ENCODE measurements at regions not wholly inside any gene's neighbourhood (a gene's known extent, or its start where the extent isn't known, plus 50 kb on each side); places are given as distances from the start of the nearest gene placed in this dataset.

DNA sequence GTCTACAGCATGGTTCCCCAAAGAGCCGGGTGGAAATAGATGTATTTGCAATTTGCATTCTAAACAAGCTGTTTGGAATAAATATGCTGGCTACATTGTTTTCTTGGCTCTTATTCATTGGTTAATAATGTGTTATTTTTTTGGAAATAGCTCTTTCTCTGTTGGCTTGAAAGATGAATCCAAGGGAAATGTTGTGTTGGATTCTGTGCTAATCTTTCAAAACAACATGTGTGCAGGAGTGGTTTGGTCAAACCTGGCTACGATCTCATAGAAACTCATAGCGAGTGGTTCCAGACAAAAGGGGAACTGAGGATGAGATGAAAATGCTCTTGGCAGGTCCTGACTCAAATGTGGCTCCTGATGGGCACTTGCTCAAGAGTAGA, 63.7 kb upstream of the CXCL14 start:
- H3K27me3 ChIP-seq = no peaks in the 10 kb centered on the region
- intact Hi-C loops (cut with DNase I) = no loop called here
- DNase-seq (ENCODE audit: extremely low spot score) = no peak

GRCh38 chr5:135641734-135642487, 63.1 kb upstream of the CXCL14 start:
- DNase-seq (ENCODE audit: extremely low spot score) = peak; percentile 89
- no peaks in the 10 kb centered on the region for H3K9me3 ChIP-seq
- H3K4me1 ChIP-seq = no peaks in the 10 kb centered on the region
- H3K36me3 ChIP-seq = no peaks in the 10 kb centered on the region
- intact Hi-C loops (cut with DNase I) = no loop called here
- no peak overlapping the region for H3K27ac ChIP-seq (replicated peaks in 1 of 4)
- no peak overlapping the region for H3K4me3 ChIP-seq
- TF ChIP-seq, protein P1, sequence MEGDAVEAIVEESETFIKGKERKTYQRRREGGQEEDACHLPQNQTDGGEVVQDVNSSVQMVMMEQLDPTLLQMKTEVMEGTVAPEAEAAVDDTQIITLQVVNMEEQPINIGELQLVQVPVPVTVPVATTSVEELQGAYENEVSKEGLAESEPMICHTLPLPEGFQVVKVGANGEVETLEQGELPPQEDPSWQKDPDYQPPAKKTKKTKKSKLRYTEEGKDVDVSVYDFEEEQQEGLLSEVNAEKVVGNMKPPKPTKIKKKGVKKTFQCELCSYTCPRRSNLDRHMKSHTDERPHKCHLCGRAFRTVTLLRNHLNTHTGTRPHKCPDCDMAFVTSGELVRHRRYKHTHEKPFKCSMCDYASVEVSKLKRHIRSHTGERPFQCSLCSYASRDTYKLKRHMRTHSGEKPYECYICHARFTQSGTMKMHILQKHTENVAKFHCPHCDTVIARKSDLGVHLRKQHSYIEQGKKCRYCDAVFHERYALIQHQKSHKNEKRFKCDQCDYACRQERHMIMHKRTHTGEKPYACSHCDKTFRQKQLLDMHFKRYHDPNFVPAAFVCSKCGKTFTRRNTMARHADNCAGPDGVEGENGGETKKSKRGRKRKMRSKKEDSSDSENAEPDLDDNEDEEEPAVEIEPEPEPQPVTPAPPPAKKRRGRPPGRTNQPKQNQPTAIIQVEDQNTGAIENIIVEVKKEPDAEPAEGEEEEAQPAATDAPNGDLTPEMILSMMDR (IDR thresholded peaks at IDR 0.05) = no peak
- TF ChIP-seq POLR2AphosphoS5 (IDR thresholded peaks at IDR 0.05) (no peak), EP300 (IDR thresholded peaks at IDR 0.05) (no peak), POLR2A (IDR thresholded peaks at IDR 0.05; ENCODE audit: low read depth) (no peak)
- no peaks in the 10 kb centered on the region for H3K27me3 ChIP-seq
- 74% methylated on average over 3 of the region's 3 CpGs for WGBS

More for the DNA sequence above, 63.7 kb upstream of the CXCL14 start:
- no peaks in the 10 kb centered on the region for H3K9me3 ChIP-seq
- no peaks in the 10 kb centered on the region for H3K36me3 ChIP-seq
- no peak for TF ChIP-seq EP300 (IDR thresholded peaks at IDR 0.05)
- TF ChIP-seq POLR2A (IDR thresholded peaks at IDR 0.05; ENCODE audit: low read depth) = no peak
- TF ChIP-seq POLR2AphosphoS5 (IDR thresholded peaks at IDR 0.05) = no peak
- TF ChIP-seq, protein P1 (IDR thresholded peaks at IDR 0.05) = no peak
- 62% methylated on average over 3 of the region's 3 CpGs for WGBS
- no peak overlapping the region for H3K27ac ChIP-seq (replicated peaks in 1 of 4)
- H3K4me1 ChIP-seq = no peaks in the 10 kb centered on the region
- H3K4me3 ChIP-seq = no peak overlapping the region

DNA sequence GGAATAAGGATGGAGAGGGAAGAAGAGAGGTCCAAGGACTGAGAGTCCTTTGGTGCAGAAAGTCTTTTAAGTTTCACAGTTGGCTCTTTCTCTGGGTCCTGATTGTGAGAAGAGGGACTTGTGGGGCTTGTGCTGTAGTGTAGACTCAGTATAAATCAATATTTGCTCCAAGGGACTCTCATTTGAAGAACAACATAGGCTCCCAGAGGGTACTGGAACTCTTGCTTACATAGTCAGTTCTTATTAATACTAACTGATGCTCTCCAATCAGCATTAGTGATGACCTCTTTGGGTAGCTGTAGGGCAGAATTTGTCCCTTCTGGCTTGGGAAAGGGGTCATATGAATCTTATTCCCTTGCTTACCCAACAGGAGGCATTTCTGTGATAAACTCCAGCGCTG, 62.5 kb upstream of the CXCL14 start:
- Histone ChIP-seq H3K4me3 (no peak overlapping the region), H3K27me3 (no peaks in the 10 kb centered on the region), H3K4me1 (no peaks in the 10 kb centered on the region), H3K27ac (replicated peaks in 1 of 4) (no peak overlapping the region), H3K9me3 (no peaks in the 10 kb centered on the region), H3K36me3 (no peaks in the 10 kb centered on the region)
- no peak for DNase-seq (ENCODE audit: extremely low spot score)
- WGBS = 95% methylated on average over 1 of the region's 1 CpG
- intact Hi-C loops (cut with DNase I) = no loop called here
- TF ChIP-seq POLR2A (IDR thresholded peaks at IDR 0.05; ENCODE audit: low read depth) (no peak), POLR2AphosphoS5 (IDR thresholded peaks at IDR 0.05) (no peak), EP300 (IDR thresholded peaks at IDR 0.05) (no peak)
- TF ChIP-seq, protein P1 (IDR thresholded peaks at IDR 0.05) = no peak

DNA sequence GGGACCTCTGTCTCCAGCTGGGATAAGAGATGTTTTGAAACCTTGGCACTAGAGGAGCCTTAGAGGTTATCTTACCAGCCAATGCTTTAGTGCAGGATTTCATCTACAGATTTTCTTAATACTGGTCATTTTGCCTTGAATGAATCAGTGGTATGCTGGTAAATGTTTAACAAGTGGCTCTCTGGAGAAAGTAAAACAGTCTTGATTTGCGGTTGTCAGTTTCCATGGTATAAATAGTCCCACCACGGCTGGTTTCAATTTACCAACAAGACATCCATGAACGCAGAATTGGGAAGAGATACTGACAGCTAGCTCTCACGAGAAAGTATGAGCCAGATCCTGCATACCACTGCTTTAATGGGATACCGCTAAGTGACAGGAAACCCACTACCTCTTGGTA, 56.7 kb upstream of the CXCL14 start:
- Histone ChIP-seq H3K27ac (replicated peaks in 1 of 4) (no peak overlapping the region), H3K9me3 (no peaks in the 10 kb centered on the region), H3K27me3 (peaks cover 0 to 3% (median 0%) of the 10 kb centered on the region in 4 donors), H3K36me3 (no peaks in the 10 kb centered on the region), H3K4me1 (no peaks in the 10 kb centered on the region), H3K4me3 (no peak overlapping the region)
- DNase-seq (ENCODE audit: extremely low spot score) = peak; percentile 75
- WGBS = 75% methylated on average over 5 of the region's 5 CpGs
- intact Hi-C loops (cut with DNase I) = no loop called here
- TF ChIP-seq POLR2A (IDR thresholded peaks at IDR 0.05; ENCODE audit: low read depth) = no peak
- TF ChIP-seq, protein P1 (IDR thresholded peaks at IDR 0.05) = no peak
- TF ChIP-seq EP300 (IDR thresholded peaks at IDR 0.05) = no peak
- TF ChIP-seq POLR2AphosphoS5 (IDR thresholded peaks at IDR 0.05) = no peak

GRCh38 chr5:135632798-135633197, 54.0 kb upstream of the CXCL14 start:
- Histone ChIP-seq H3K27me3 (peaks cover 0 to 3% (median 0%) of the 10 kb centered on the region in 4 donors), H3K9me3 (no peaks in the 10 kb centered on the region), H3K36me3 (no peaks in the 10 kb centered on the region), H3K27ac (replicated peaks in 1 of 4) (no peak overlapping the region), H3K4me1 (no peaks in the 10 kb centered on the region), H3K4me3 (no peak overlapping the region)
- intact Hi-C loops (cut with DNase I) = no loop called here
- WGBS = 58% methylated on average over 5 of the region's 5 CpGs
- DNase-seq (ENCODE audit: extremely low spot score) = peak; percentile 45
- TF ChIP-seq, protein P1 (IDR thresholded peaks at IDR 0.05) = no peak
